Naive thymus-derived CD8-positive, alpha-beta T cell (primary cell): ENCODE measurements at regions not wholly inside any gene's neighbourhood (a gene's known extent, or its start where the extent isn't known, plus 50 kb on each side); places are given as distances from the start of the nearest gene placed in this dataset.

Experiments used
- ATAC-seq, 2 donors: fragments of 150-1000 bp; cut with Tn5 transposase in 1 of 2; sonication (Bioruptor Pico), chemical (Tn5 transposase) in 1 of 2; 1 replicate in 1 of 2; 2 replicates in 1 of 2; pipeline ENCODE4 v1.10.0; 2021; ENCODE audit warnings: mild to moderate bottlenecking in 2 of 2, moderate library complexity in 2 of 2
- POLR2A ChIA-PET: fragments of 350-600 bp; sonication (Branson Sonifier 250); formaldehyde crosslinking; loops from one replicate; lab custom pipeline; 2021; ENCODE audit warnings: antibody characterized with exemption; lab: Charles Lee
- DNase-seq, 10 donors: peaks; one replicate each; pipeline versions ENCODE4 v3.0.0 to v3.0.0-alpha.2; 2020 to 2022
- H3K27ac Mint-ChIP-seq, 10 donors: one replicate each; pipeline ENCODE4 v1.8.0; 2020 to 2022; ENCODE audit warnings: mild to moderate bottlenecking in 10 of 10, mixed read lengths in 10 of 10, moderate library complexity in 4 of 10, inconsistent platforms in 1 of 10
- H3K27me3 Mint-ChIP-seq, 5 donors: one replicate each; pipeline ENCODE4 v1.8.0; 2021 to 2022; ENCODE audit warnings: mixed read lengths in 5 of 5
- H3K36me3 Mint-ChIP-seq, 3 donors: one replicate each; pipeline ENCODE4 v1.8.0; 2020 to 2022; ENCODE audit warnings: mixed read lengths in 3 of 3, mild to moderate bottlenecking in 2 of 3, inconsistent platforms in 1 of 3
- H3K4me1 Mint-ChIP-seq, 4 donors: one replicate each; pipeline ENCODE4 v1.8.0; 2021 to 2022; ENCODE audit warnings: mixed read lengths in 4 of 4
- H3K4me3 Mint-ChIP-seq, 10 donors: one replicate each; pipeline ENCODE4 v1.8.0; 2020 to 2022; ENCODE audit warnings: mild to moderate bottlenecking in 10 of 10, mixed read lengths in 10 of 10, moderate library complexity in 6 of 10, inconsistent platforms in 1 of 10
- H3K9me3 Mint-ChIP-seq, 9 donors: one replicate each; pipeline ENCODE4 v1.8.0; 2020 to 2022; ENCODE audit warnings: mixed read lengths in 9 of 9, mild to moderate bottlenecking in 3 of 9, inconsistent platforms in 1 of 9, moderate library complexity in 1 of 9

DNA sequence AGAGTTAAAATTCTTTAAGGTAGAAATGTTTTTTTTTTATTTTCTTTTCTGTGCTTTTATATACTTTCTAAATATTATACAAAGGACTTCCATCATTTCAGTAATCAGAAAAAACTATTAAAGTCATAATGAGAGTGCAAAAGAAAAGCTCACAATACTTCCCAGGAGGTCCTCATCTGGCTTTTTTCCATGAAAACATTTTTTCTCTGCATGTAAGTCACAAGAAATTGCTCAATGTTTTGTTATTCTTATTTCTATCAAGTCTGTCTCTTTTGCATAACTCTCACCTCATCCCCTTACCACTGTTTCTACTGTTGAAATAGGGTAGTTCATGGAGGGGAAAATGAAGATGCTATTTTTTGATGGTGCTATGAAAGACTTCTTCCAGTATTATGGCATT is 375.0 kb downstream of the TMEM232 start:
- POLR2A ChIA-PET: no interaction called here
- Mint-ChIP-seq H3K4me1 (no peaks in the 10 kb centered on the region), H3K4me3 (no peak overlapping the region)

DNA sequence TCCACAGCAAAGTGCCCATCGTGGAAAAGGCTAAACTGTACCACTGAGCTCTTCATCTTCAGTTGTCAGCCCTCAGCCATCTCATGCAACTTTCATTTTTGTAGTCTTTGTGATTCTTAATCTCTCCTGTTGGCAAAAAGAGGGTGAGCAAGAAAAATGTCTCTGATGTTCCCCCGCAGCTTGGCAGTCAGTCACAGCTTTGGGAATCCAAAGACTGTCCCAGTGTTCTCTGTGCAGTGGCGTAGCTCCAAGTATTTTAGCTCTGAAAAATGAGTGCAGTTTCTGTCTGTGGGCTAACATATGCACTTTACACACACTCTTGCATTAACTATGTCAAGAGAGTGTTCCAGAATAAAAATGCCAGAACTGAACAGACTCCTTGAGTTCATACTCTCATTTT is 372.2 kb downstream of the TMEM232 start:
- H3K36me3 Mint-ChIP-seq: no peaks in the 10 kb centered on the region
- no peak overlapping the region for H3K27ac Mint-ChIP-seq
- H3K4me1 Mint-ChIP-seq: no peaks in the 10 kb centered on the region
- peaks cover 0 to 7% (median 0%) of the 10 kb centered on the region in 5 donors for H3K27me3 Mint-ChIP-seq
- POLR2A ChIA-PET: no interaction called here
- H3K4me3 Mint-ChIP-seq: no peak overlapping the region
- ATAC-seq (no peak), DNase-seq (no peak)
- peaks cover 0 to 3% (median 0%) of the 10 kb centered on the region in 9 donors for H3K9me3 Mint-ChIP-seq

More for the DNA sequence above, 375.0 kb downstream of the TMEM232 start:
- H3K36me3 Mint-ChIP-seq: no peaks in the 10 kb centered on the region
- ATAC-seq (no peak), DNase-seq (no peak)
- H3K27me3 Mint-ChIP-seq: peaks cover 0 to 7% (median 0%) of the 10 kb centered on the region in 5 donors
- H3K27ac Mint-ChIP-seq: no peak overlapping the region
- peaks cover 0 to 3% (median 0%) of the 10 kb centered on the region in 9 donors for H3K9me3 Mint-ChIP-seq

DNA sequence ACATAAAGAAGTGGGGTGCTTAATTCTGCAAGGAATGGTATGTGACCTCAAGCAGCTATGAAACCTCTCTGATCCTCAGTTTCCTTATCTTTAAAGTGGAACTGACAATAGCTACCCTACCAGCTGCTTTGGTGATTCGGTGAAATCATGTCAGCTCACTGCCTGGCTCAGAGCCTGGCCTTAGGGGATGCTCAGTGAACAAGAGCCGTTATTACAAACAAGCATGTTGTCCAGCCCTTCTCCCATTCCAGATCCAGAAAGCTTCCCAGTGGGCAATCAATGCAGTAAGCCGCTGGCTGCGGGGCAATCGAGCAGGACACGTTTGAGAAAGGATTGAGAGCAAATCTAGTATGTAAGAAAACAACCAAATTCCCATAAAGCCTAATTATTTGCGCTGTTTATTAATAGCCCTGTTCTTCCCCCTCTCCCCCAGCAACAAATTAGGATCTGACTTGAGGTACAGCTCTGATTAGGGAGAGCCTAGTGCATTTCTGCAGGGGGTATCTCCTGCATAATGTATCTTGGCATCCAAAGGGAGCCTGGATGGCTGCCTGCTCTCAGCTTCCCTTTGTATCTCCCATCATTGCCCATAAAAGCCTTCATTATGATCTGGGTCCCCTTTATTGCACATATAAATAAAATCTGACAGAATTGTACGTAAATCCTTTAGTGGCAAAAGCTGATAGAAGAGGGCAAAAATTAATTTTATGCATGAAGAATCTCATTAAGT is 371.4 kb downstream of the TMEM232 start:
- Mint-ChIP-seq H3K36me3 (no peaks in the 10 kb centered on the region), H3K27me3 (peaks cover 0 to 7% (median 0%) of the 10 kb centered on the region in 5 donors), H3K27ac (no peak overlapping the region), H3K4me3 (no peak overlapping the region), H3K4me1 (no peaks in the 10 kb centered on the region), H3K9me3 (peaks cover 0 to 3% (median 0%) of the 10 kb centered on the region in 9 donors)
- POLR2A ChIA-PET: no interaction called here
- DNase-seq (no peak), ATAC-seq (no peak)

DNA sequence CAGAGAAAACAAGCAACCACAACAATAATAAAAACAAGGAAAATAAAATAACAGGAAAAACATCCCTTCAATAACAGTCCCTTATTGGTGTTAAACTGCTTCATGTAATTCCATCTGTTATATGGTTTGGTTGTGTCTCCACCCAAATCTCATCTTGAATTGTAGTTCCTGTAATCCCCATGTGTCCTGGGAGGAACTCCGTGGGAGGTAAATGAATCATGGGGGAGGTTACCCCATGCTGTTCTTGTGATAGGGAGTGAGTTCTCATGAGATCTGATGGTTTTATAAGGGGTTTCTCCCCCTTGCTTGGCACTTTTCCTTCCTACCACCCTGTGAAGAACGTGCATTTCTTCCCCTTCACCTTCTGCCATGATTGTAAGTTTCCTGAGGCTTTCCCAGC is 369.8 kb downstream of the TMEM232 start:
- no peak for ATAC-seq
- H3K4me3 Mint-ChIP-seq: no peak overlapping the region
- H3K27me3 Mint-ChIP-seq: peaks cover 0 to 3% (median 0%) of the 10 kb centered on the region in 5 donors

DNA sequence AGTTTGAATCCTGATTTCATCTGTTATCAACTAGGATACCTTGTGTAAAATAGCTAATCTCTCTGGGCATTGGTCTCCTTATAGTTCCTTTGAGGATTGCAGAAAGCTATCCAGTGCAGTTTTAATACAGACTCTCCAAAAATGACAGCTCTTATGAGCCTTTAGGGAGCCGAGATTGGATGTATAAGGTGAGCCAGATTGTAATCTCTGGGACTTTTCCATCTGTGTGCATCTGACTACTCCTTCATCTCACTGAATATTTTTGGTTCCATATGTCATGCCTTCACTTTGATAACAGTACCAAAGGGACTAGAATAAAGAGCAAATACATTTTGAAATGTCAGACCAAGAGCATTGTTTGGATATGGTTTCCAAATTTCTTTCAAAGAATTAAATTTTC is 367.2 kb downstream of the TMEM232 start:
- H3K4me1 Mint-ChIP-seq: no peaks in the 10 kb centered on the region
- DNase-seq: no peak
- H3K27me3 Mint-ChIP-seq: no peaks in the 10 kb centered on the region

More for the DNA sequence above, 369.8 kb downstream of the TMEM232 start:
- H3K9me3 Mint-ChIP-seq: peaks cover 0 to 3% (median 0%) of the 10 kb centered on the region in 9 donors
- no peak for DNase-seq
- H3K36me3 Mint-ChIP-seq: no peaks in the 10 kb centered on the region
- H3K4me1 Mint-ChIP-seq: no peaks in the 10 kb centered on the region
- POLR2A ChIA-PET: no interaction called here
- no peak overlapping the region for H3K27ac Mint-ChIP-seq

DNA sequence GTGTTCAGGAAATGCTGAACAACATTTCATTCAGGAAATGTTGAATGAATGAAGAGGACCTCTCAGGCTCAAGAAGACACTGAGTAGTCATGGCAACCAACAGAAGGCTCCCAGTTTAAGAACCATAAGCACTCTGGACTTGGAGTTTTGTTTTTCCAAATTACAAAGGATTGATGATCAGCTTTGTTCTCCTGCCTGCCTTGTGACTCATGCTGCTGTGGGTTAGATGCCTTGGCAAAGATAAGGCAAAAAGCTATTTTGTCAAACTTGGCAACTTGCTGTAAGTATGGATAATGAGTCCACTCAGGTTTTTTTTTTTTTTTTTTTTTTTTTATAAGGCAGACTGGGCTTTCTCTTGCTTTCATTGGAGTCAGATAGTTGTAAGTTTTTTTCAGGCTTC is 365.0 kb downstream of the TMEM232 start:
- Mint-ChIP-seq H3K4me3 (no peak overlapping the region), H3K27me3 (no peaks in the 10 kb centered on the region), H3K9me3 (no peaks in the 10 kb centered on the region), H3K4me1 (peaks cover 0 to 2% (median 0%) of the 10 kb centered on the region in 4 donors), H3K36me3 (no peaks in the 10 kb centered on the region), H3K27ac (no peak overlapping the region)
- ATAC-seq (no peak), DNase-seq (no peak)
- POLR2A ChIA-PET: interaction anchor here (0.7 kb wide), 2 partner anchors 20 to 635 kb away, joined by 4 to 6 read pairs; no protein-coding TSS in a partner anchor

More for the DNA sequence above, 367.2 kb downstream of the TMEM232 start:
- POLR2A ChIA-PET: no interaction called here
- Mint-ChIP-seq H3K4me3 (no peak overlapping the region), H3K36me3 (no peaks in the 10 kb centered on the region), H3K9me3 (no peaks in the 10 kb centered on the region), H3K27ac (no peak overlapping the region)
- ATAC-seq: no peak

DNA sequence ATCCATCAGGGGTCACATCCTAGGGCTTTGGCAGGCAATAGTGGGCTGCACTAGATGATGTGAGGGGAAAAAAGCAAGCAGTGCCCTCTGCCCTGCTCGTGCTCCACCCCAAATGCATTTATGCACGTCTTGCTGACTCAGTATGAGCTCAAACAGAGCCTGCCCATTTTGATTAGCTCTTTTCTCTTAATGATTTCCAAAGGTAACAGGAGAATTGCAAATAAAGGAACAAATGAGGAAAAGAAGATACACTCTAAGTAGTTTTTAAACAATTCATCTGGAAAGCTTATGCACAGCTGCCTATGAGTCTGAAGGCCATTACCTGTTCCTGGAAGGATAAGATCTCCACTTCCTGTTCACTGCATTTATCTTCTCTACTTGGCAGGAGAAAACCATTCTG is 364.2 kb downstream of the TMEM232 start:
- ATAC-seq (no peak), DNase-seq (no peak)
- Mint-ChIP-seq H3K9me3 (no peaks in the 10 kb centered on the region), H3K4me3 (no peak overlapping the region), H3K4me1 (peaks cover 0 to 2% (median 0%) of the 10 kb centered on the region in 4 donors), H3K27ac (no peak overlapping the region), H3K27me3 (no peaks in the 10 kb centered on the region), H3K36me3 (no peaks in the 10 kb centered on the region)
- POLR2A ChIA-PET: interaction anchor here (0.7 kb wide), 1 partner anchor 19 kb away, joined by 4 read pairs; no protein-coding TSS in a partner anchor

DNA sequence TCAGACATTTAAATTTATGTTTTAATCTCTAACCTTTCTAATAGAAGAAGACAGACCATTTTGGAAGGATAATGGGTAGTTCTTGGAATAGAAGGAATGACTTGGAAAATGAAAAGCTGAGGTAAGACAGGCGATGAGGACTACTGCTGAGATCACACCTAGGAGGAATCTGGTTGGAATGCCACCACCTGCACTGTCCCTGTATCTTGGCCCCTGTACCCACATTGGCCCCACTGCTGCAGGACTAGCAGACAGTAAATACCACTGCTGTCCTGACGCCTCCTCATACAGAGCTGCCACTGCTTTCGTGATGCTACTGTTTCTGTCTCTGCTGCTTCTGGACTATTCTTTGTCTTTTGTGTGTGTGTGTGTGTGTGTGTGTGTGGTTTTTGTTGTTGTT is 359.8 kb downstream of the TMEM232 start:
- Mint-ChIP-seq H3K36me3 (no peaks in the 10 kb centered on the region), H3K27me3 (no peaks in the 10 kb centered on the region), H3K27ac (no peak overlapping the region), H3K4me3 (no peak overlapping the region), H3K4me1 (peaks cover 0 to 8% (median 5%) of the 10 kb centered on the region in 4 donors), H3K9me3 (no peaks in the 10 kb centered on the region)
- no peak for DNase-seq
- ATAC-seq: no peak
- POLR2A ChIA-PET: no interaction called here
